Right renal cortex interstitium (tissue), 3 donors: ENCODE measurements at regions not wholly inside any gene's neighbourhood (a gene's known extent, or its start where the extent isn't known, plus 50 kb on each side); places are given as distances from the start of the nearest gene placed in this dataset.

Source experiments
- DNase-seq, 3 donors: peaks; one replicate each; pipeline ENCODE4 v3.0.0-alpha.2; 2013; ENCODE audit warnings: low read depth in 3 of 3, low spot score in 2 of 3

GRCh38 chr14:97413966-97414717 is 617.0 kb downstream of the VRK1 start:
- no peak for DNase-seq

- no peak for DNase-seq
Observed at GRCh38 chr14:97414718-97415098, 617.5 kb downstream of the VRK1 start.

DNA sequence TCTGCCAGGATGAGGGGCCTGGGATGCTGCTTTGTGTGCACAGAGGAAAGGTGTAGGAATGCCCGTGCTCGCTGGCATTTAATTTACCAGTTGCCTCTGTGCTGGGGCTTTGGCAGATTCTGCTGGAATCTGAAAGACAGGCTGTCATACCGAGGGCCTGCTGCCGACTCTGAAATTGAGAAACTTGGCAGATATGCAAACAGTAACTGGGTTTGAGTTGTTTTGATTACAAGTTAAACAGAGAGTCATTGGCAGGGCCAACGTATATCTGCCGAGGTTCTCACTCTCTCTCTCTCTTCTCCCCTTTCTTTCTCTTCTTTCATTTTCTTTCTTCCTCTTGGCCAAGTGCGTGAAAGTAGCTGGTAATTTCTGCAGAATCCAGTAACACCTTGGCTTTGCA is 618.7 kb downstream of the VRK1 start:
- no peak for DNase-seq

GRCh38 chr14:97416550-97416949 is 619.4 kb downstream of the VRK1 start:
- DNase-seq: no peak

DNA sequence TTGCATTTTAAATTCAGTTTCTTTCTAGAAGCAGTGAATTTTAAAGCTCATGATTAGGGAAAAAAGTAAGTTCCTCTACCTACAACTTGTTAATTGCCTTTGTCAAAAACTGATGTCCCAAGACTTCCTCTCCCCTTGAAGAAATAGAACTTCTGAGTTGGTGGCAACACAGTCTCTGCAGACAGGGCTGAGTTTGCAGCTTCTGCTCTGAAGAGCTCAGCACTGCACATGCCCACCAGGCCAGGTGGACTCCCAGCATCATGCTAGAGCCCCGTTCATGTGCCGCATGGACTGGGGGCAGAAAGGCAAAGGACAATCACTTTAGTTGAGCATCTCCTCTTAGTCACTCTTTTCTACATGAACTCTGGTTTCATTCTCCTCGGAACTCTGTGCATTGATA is 620.1 kb downstream of the VRK1 start:
- DNase-seq: no peak

- no peak for DNase-seq
Observed at GRCh38 chr14:97420211-97420610, 623.0 kb downstream of the VRK1 start.

- DNase-seq: no peak
Observed at GRCh38 chr14:97426776-97427175, 629.6 kb downstream of the VRK1 start.

- no peak for DNase-seq
Observed at GRCh38 chr14:97428808-97429440, 631.7 kb downstream of the VRK1 start.

- DNase-seq: no peak
Observed at GRCh38 chr14:97432586-97432985, 635.4 kb downstream of the VRK1 start.

DNA sequence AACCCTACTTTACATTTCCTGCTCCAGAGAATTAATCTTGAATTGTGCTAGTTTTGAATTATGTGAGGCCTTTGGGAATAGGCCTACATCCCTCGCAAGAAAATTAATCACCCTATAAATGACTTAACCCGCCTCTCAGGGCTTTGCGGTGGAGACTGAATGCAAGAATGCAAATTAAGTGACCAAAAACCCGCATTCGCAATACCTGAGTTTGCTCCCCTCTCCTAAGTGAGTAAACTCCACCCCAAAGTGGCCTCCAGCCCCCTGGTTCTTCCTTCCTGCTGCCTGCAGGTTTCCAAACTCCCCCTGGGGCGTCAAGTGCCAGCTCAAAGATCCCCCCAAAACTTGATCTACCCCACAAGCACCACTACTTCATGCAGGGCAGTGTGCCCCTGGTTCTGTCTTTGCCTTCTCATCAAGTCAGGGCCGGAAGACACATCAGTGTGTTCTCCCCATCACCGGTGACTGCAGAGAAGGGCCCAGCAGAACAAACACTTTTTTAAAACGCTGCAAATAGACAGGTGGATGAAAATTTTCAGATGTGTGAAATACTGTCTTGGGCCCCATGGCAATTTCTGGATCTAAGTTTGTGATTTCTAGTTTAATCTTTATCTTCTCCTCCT is 644.7 kb downstream of the VRK1 start:
- DNase-seq: no peak

DNA sequence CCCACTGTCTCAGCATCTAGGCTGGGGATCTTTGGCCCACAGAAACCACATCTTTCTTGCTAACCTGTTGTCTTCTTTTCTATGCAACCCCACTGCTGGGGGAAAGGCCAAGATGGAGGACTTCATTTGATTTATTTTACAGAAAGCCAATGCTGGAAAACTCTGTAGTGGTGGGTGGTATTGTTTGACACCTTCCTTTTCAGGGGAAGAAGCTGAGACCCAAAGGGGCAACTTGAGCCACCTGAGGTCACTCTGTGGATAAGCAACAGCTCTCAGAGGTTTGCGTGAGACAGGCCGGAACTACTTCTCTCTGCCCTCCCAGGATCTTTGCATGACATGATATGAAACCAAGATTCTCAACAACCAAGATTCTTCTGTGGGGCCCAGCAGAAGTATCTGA is 645.2 kb downstream of the VRK1 start:
- no peak for DNase-seq

DNA sequence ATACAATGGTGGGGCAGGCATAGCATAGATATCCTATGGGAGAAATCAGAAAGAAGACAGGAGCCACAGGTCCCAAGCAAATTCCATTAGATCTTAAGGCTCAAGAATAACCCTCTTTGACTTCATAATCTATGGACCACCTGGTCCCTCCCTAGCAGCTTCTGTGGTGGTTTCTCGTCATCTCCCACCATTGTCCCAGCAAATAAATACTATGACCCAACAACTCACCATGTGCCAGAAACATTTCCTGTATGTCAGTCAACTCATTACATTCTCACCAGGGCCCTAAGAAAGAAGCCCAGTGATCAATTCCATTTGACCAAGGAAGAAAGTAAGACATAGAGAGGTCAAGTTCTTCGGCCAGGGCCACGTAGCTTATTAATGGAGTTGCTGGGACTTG is 646.2 kb downstream of the VRK1 start:
- DNase-seq: no peak

DNA sequence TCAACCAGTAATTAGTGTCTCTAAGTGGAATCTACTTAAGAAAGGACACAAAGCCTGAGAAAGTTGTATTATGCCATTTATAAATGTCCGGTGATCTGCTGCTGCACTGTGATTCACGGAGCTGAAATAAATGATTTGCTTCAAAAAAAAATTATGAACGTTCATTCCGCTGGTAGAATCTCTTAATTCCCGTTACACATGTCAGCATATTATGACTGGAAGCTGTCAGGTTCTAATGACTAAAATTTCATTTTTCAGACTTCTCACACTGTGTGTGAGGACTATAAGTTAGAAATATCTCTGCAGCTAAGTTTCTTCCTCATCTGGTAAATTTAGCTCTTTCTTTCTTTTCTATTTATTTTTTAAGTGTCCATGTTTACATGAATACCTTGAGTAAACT is 647.1 kb downstream of the VRK1 start:
- DNase-seq: no peak

DNA sequence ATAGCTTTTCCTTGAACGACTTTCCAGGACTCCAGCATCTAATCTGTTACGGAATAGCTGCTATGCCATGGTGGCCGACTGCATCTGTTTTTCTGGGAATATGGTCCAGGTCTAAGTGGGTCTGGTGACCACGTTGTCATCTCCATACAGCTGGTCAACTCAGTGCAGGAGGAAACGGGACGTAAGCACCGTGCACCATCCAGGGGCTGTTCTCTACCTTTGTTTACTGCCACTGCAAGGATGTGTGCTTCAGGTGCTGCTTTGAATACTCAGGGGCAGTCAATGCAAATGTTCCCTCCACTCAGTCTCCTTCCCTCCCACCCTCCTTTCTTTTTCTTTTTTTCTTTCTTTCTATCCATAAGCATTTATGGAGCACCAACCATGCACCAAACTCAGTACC is 648.2 kb downstream of the VRK1 start:
- no peak for DNase-seq

GRCh38 chr14:97446087-97446486 is 648.9 kb downstream of the VRK1 start:
- no peak for DNase-seq

GRCh38 chr14:97452314-97452713 is 655.1 kb downstream of the VRK1 start:
- no peak for DNase-seq

DNA sequence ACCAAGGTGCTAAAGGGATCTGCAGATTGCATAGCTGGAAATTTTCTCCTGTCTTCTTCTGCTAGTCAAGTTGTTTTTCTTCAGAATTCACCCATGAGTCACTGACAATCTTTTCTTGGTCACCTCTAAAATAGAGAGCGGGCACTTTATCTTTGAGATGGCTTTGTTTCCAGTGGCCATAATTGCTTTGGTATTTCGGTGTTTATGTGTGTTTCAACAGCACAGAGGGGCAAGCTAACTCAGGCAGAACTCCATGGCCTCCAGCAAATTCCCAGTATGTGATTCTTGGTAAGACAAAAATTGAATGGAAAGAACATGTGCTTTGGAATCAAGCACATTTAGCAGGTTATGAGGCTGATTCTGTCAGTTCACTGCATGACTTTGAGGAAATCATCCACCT is 656.8 kb downstream of the VRK1 start:
- no peak for DNase-seq

DNA sequence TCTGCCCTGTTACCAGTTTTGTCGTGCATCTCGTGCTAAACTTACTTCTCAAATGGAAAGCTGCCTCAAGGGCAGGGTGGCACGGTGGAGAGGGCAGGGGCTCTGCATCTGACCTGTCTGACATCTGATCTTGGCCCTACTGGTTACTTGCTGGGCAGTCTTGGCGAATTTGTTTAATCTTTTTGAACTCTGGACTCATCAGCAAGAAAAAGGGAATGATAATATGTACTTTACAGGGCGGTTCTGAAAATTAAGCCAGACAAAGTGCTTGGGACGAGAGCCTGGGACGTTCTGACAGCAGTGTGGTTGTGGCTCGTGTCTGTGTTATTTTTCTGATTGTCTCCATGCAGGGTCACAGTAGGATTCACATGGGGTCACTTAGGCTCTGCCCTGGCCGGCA is 659.3 kb downstream of the VRK1 start:
- no peak for DNase-seq

GRCh38 chr14:97456958-97457357 is 659.8 kb downstream of the VRK1 start:
- no peak for DNase-seq

DNA sequence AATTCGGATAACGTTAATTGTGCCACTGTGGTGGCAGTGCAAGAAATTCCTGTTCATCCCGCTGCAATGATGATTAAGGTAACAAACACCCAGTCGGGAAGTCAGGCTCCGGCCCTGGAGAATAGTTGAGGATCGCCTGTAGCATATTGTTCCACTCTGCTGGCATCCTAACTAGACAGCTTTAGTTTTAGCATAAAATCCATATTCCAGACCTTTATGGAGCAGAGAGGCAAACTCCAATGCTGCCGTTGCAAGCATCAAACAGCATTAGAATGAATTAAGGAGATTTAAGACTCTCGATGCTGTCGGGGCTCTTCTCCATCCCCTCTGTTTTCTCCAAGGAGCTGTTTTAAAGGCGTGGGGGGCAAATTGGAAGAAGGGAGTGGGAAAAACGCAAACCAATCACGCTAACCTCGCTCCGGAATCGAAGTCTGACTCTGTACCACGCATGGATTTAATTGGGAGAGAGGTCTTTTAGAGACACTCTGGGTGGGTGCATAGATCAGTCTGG is 660.4 kb downstream of the VRK1 start:
- no peak for DNase-seq

GRCh38 chr14:97458255-97458654 is 661.1 kb downstream of the VRK1 start:
- DNase-seq: peak in 1 of 3 donors; percentile 7
